NCI-H2171 (cell line): ENCODE measurements at regions not wholly inside any gene's neighbourhood (a gene's known extent, or its start where the extent isn't known, plus 50 kb on each side); places are given as distances from the start of the nearest gene placed in this dataset.

Experiments
- DNase-seq: peaks from one replicate; lab custom pipeline; 2025; lab: John Stamatoyannopoulos, UW

DNA sequence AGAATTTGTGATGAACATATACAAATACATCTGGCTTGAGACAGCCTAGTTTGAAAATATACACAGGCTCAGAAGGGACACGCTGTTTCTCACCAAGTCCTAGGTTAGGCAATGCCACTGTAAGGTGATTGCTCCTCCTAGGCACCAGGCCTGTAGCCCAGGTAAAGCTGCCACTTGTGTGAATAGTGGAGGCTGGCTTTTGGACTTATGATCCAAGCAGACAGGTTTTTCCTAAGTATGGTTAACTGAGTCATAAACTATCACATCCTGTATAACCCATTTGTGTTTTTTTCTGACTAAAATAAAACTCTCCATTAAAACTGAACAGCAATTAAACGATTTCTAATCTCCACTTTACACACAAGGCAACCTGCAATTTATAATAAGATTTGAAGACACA lies 81.0 kb downstream of the SEMA4F start:
- DNase-seq = no peak

DNA sequence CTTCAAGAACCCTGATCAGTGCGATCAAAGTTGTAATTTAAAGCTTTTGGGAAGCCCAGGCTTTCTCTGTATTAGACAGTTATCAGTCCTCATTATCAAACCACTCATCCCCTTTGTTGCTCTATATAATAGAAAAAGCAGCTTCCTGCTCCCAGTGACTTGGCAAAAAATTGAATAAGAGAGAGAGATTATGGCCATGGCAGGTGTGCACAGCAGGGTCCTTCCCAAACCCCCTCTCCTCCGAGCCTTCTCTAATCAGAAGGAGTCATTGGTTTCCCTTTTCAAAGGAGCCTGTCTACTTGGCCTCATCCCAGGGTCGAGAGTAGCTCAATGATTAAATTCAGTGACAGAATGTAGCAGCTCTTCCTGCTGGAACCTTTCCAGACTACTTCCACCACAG lies 81.5 kb downstream of the SEMA4F start:
- DNase-seq = peak; percentile 65

- no peak for DNase-seq
Observed at GRCh38 chr2:74736589-74736988, 82.5 kb downstream of the SEMA4F start.

DNA sequence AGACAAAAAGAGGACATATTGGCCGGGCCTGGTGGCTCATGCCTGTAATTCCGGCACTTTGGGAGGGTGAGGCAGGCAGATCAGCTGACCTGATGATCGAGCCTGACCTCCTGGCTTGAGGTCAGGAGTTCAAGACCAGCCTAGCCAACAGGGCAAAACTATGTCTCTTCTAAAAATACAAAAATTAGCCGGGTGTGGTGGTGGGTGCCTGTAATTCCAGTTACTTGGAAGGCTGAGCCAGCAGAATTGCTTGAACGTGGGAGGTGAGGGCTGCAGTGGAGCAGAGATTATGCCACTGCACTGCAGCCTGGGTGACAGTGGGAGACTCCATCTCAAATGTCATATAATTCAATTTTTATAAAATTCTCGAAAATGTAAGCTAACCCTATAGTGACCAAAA lies 84.5 kb downstream of the SEMA4F start:
- no peak for DNase-seq

GRCh38 chr2:74739129-74739528 lies 85.1 kb downstream of the SEMA4F start:
- DNase-seq = no peak

GRCh38 chr2:74739733-74740241 lies 85.7 kb downstream of the SEMA4F start:
- no peak for DNase-seq

- DNase-seq = no peak
Observed at GRCh38 chr2:74740395-74740740, 86.3 kb downstream of the SEMA4F start.

- DNase-seq = no peak
Observed at GRCh38 chr2:74740741-74741431, 86.8 kb downstream of the SEMA4F start.

DNA sequence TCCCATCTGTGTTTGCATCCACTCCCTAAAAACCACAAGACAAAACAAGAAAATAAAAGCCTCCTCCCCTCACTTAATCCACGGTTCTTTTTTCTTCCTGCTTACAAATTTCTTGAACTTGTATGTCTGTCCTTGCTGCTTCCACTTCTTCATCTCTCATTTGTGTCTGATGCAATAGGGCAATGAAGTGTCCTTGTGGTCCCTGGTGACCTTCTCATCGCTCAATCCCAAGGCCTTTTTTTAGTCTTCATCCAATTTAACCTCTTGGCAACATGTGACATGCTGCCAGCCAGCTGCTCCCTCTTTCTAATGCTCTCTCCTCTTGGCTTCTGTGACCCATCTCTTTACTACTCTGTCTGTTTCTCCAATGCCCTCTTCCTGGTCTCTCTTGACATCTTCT lies 87.6 kb downstream of the SEMA4F start:
- no peak for DNase-seq

DNA sequence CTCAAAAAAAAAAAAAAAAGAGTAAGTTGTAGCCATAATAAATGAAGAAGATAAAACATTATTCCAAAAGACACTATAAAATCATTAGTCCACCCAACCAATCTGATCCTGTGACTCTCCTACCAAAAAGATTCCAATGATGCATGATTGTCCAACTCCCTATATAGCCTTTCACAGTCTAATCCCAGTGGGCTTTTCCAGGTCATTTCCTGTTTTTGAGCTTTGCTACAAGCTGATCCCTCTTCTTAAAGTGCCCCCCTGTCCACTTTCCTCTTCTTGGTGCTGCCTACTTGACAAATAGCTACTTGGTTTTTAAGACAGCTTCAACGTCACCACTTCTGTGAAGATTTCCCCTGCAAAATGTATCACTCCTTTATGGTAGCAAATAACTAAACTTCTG lies 88.4 kb downstream of the SEMA4F start:
- no peak for DNase-seq

GRCh38 chr2:74743039-74743438 lies 89.0 kb downstream of the SEMA4F start:
- DNase-seq = no peak

- DNase-seq = no peak
Observed at GRCh38 chr2:74743778-74744177, 89.7 kb downstream of the SEMA4F start.

GRCh38 chr2:74744731-74745515 lies 89.0 kb upstream of the HK2 start:
- no peak for DNase-seq

DNA sequence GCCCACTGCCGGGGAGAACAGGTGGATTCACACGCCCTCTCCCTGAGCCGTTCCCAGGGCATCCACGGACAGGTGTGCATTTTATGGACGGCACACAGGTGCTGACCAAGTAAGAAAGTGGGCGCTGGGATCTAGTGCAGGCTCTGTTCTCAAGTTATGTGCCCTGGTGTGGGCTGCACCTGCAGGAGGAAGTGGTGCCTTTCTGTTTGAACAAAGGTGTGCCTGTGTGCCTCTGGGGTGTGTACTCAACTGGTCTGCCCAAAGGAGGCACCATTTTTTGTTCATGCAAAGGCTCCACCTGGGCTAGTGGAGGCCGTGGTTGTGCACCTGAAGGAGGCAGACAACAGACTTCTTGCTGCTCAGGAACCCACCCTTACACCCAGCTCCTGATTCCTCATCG lies 88.2 kb upstream of the HK2 start:
- DNase-seq = no peak

- no peak for DNase-seq
Observed at GRCh38 chr2:74746480-74746879, 87.4 kb upstream of the HK2 start.

DNA sequence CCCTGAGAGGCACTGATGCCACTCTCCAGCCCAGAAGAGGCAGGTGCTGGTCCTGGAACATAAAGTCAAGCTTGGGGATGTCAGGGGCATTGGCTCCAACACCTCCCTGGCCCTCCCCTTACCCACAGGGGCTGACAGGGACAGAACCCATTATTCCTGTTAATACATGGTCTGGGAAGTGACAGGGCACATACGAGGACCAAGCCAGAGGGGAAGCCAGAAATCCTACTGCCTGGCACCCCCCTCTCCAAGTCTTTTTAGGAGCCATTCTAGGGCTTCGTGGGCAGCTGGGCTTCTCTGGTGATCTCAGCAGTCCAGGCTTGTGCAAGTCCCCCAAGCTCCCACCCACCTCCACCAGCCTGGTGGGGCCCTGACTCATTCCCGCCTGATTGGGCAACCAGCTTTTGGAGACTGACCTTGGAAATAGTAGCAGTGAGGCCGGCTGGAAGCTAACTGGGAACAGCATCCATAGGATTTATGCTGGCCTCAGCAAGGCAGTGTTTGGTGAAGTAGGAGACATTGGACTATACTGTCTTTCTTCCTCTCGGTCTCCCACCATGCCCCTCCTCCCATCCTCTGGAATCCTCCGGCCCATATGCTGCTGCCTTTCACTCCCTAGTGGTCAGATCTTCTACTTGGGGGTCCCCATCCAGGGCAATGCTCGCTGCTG lies 86.4 kb upstream of the HK2 start:
- no peak for DNase-seq

DNA sequence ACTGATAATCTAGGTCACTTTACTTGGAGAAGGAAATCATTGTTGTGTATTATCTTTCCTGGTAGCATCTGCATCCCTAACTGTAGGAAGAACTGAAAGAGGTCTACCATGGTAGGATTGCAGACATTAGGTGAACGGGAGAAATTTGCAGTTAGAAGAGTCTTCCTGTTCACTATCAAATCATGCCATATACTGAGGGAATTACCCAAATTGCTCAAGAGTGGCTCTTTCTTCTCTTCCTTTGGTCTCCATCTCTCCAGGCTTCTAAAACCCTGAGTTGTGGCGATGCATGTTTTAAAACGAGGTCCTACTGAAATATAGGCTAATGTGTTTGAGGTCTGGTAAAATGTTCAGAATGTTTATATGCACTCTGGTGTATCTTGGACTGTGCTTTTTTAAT lies 85.3 kb upstream of the HK2 start:
- DNase-seq = no peak

DNA sequence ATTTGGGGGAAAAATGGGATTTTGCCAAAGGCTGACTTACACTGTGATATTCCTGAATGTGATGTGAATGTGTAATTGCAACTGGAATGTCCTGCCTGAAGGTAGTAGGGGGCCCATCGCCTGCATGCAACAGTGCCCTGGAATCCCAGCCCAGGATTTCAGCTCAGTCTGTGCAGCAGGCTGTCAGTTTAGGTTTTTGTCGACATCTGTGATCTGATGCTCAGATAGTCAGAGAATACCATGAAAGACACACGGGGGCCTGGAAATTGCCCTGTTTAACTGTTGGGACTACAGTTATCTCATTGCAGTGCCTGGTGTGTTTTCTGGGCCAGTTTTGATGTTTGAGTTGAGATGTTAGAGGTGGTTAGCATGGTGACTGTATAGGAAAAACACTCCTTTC lies 84.5 kb upstream of the HK2 start:
- DNase-seq = no peak

DNA sequence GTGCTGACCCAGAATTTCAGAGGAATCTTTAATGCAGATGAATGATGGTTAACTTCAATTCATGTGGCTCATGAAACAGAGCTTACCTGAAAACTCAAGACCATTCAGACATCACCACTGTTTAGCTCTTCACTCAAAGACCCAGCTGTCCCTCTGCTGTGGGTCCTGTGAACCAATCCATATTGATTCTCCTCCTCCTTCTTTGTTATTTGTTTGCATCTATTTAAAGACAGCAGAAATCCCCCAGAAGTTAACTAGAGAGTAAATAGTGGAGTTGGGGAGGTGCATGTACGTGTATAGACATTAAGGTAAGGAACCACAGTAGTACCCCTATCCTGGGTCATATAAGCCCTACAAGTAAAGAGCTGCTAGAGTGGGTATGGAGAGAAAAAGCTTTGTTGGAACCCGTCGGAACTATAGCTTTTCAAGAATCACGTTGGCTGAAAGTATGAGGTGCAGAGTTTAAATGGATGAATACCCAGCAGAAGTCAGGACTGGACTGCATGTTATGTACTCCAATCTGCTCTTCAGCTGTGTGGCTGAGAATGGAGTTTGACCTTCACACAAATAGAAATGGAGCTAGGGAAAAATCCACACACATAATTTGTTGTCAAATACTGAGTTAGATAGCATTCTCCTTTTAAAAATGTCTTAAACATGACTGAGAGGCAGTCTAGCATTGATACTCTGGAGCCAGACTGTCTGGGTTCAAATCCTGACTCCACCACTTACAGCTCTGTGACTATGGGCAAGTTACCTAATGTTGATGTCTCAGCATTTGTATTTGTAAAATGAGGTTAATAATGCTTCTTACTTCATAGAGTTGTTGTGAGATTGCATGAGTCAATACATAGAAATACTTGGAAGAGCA lies 81.7 kb upstream of the HK2 start:
- no peak for DNase-seq

GRCh38 chr2:74755386-74755785 lies 78.5 kb upstream of the HK2 start:
- no peak for DNase-seq

DNA sequence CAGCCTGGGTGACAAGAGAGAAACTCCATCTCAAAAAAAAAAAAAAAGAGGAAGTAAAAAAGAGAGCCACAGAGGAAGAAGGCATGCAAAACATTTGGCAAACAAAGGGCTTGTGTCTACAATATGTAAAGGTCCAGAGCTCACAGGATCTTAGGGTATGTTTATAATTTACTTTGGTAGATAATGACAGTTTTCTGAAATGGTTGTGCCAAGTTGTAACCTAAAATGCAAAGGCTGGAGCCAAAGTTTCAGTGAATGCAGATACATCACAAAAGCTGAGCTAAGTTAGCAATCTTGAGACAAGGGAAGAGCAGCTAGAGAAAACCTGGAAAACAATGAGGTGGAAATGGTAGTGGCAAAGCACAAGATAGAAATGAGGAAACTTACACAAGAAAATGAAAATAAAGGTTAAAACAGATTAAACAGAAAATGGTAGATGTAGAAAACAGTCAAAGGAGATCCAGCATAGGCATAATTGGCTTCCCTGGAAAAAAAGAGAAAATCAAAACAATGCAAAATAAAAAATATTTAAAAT lies 77.5 kb upstream of the HK2 start:
- DNase-seq = no peak

- no peak for DNase-seq
Observed at GRCh38 chr2:74759986-74760385, 73.9 kb upstream of the HK2 start.
